HL-60 (cell line): ENCODE measurements at regions not wholly inside any gene's neighbourhood (a gene's known extent, or its start where the extent isn't known, plus 50 kb on each side); places are given as distances from the start of the nearest gene placed in this dataset.

Experiments used
- CTCF ChIP-seq: IDR thresholded peaks from one replicate; pipeline ENCODE4 v1.5.1; 2011; ENCODE audit warnings: low read length, control low read depth, inconsistent platforms; ENCODE audit not compliant: insufficient read depth
- GABPA ChIP-seq: IDR thresholded peaks from 2 replicates; pipeline ENCODE4 v1.6.1; 2012; ENCODE audit warnings: low read depth
- REST ChIP-seq: IDR thresholded peaks from 2 replicates; pipeline ENCODE4 v1.6.1; 2012; ENCODE audit warnings: low read depth; ENCODE audit not compliant: insufficient replicate concordance

- TF ChIP-seq CTCF (no peak), GABPA (no peak), REST (no peak)
Observed at GRCh38 chr7:42729053-42729765, 182.7 kb downstream of the C7orf25 start.
